A673 (cell line): ENCODE measurements at regions not wholly inside any gene's neighbourhood (a gene's known extent, or its start where the extent isn't known, plus 50 kb on each side); places are given as distances from the start of the nearest gene placed in this dataset.

Source experiments
- BruUV-seq: library from RNA; stranded (reverse); fragments of 400-500 nt; replicated peaks from 2 replicates; lab custom pipeline; 2021; lab: Mats Ljungman, UMichigan
- CTCF ChIA-PET: fragments of 300-600 bp; sonication (Branson Sonifier 250); formaldehyde crosslinking; loops from one replicate; lab custom pipeline; 2022; ENCODE audit warnings: antibody characterized with exemption; lab: Charles Lee
- POLR2A ChIA-PET: fragments of 300-600 bp; sonication (Branson Sonifier 250); formaldehyde crosslinking; loops from one replicate; lab custom pipeline; 2022; ENCODE audit warnings: antibody characterized with exemption; ENCODE audit not compliant: low non-redundant PET; lab: Charles Lee
- DNase-seq: peaks from one replicate; pipeline ENCODE4 v3.0.0-alpha.2; 2015; ENCODE audit warnings: low spot score
- H3K27ac ChIP-seq: fragments of 200-600 bp; sonication (generic); 2 replicates; pipeline ENCODE4 v1.5.1; 2016; ENCODE audit warnings: mixed run types, low read depth, mild to moderate bottlenecking, mixed read lengths, antibody characterized with exemption, low read length; ENCODE audit not compliant: poor library complexity, severe bottlenecking
- H3K27me3 ChIP-seq: fragments of 200-600 bp; sonication (generic); replicated peaks from 2 replicates; pipeline ENCODE4 v1.6.1; 2017; ENCODE audit warnings: mixed run types, low read depth, mild to moderate bottlenecking, mixed read lengths, antibody characterized with exemption, low read length; ENCODE audit not compliant: insufficient read depth, poor library complexity
- H3K36me3 ChIP-seq: fragments of 200-600 bp; sonication (generic); 2 replicates; pipeline ENCODE4 v1.6.1; 2016; ENCODE audit warnings: mixed run types, mild to moderate bottlenecking, mixed read lengths, antibody characterized with exemption, low read length; ENCODE audit not compliant: insufficient read depth, poor library complexity, severe bottlenecking
- H3K4me1 ChIP-seq: fragments of 200-600 bp; sonication (generic); 2 replicates; pipeline ENCODE4 v1.6.1; 2017; ENCODE audit warnings: mixed run types, mild to moderate bottlenecking, mixed read lengths, antibody characterized with exemption, low read length; ENCODE audit not compliant: insufficient read depth, poor library complexity, severe bottlenecking
- H3K4me3 ChIP-seq: fragments of 200-600 bp; sonication (generic); 2 replicates; pipeline ENCODE4 v1.5.1; 2016; ENCODE audit warnings: low read depth, mixed run types, mild to moderate bottlenecking, mixed read lengths, low read length; ENCODE audit not compliant: poor library complexity, severe bottlenecking
- H3K9me3 ChIP-seq: fragments of 200-600 bp; sonication (generic); 2 replicates; pipeline ENCODE4 v1.6.1; 2016; ENCODE audit warnings: mixed run types, low read depth, mild to moderate bottlenecking, mixed read lengths, antibody characterized with exemption, low read length; ENCODE audit not compliant: poor library complexity, severe bottlenecking
- CTCF ChIP-seq: fragments of 300-800, 200-600 bp; sonication (generic); conservative IDR thresholded peaks from 2 replicates; pipeline ENCODE4 v1.5.1; 2017; ENCODE audit warnings: low read depth, mild to moderate bottlenecking, antibody characterized with exemption, low read length, moderate library complexity, mixed read lengths
- EZH2 ChIP-seq: fragments of 200-600 bp; sonication (generic); IDR thresholded peaks from 2 replicates; pipeline ENCODE4 v1.6.1; 2017; ENCODE audit warnings: borderline replicate concordance, low read depth, mild to moderate bottlenecking, mixed read lengths, antibody characterized with exemption, low read length; ENCODE audit not compliant: poor library complexity, severe bottlenecking
- intact Hi-C: fragments of 100-400 bp; cut with micrococcal nuclease; formaldehyde crosslinking; loops from one replicate; pipeline ENCODE4 v1.10.0; 2022; ENCODE audit not compliant: unreplicated experiment

DNA sequence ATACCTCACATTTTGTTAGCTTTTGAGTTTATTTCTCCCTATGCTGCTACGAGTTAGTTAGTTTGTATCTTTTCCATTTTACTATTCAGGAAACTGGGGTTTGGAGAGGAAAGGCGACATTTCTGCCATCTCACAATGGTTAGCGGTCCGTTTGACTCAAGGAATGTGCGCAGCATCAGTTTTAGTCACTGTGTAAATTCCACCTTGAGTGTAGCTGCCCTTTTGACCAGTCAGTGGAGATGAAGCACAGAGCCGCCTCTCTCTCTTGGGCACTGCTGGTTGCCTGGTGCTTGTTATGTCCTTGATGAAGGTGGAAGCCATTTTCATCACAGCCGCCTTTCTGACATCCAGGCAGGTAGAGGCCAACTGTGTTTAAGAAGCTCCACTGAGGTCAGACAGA, 185.5 kb downstream of the SCP2D1 start:
- ChIA-PET CTCF (no interaction called here), POLR2A (no interaction called here)
- intact Hi-C loops: no loop called here
- no peak for DNase-seq
- H3K4me1 ChIP-seq: no peaks in the 10 kb centered on the region
- no TSS peak for BruUV-seq
- no peaks in the 10 kb centered on the region for H3K36me3 ChIP-seq
- no peak for TF ChIP-seq CTCF
- no peak for TF ChIP-seq EZH2
- peaks cover 3% of the 10 kb centered on the region for H3K27me3 ChIP-seq
- no peak overlapping the region for H3K27ac ChIP-seq
- no peak overlapping the region for H3K4me3 ChIP-seq
- no peaks in the 10 kb centered on the region for H3K9me3 ChIP-seq

- H3K4me3 ChIP-seq: no peak overlapping the region
- H3K4me1 ChIP-seq: no peaks in the 10 kb centered on the region
- ChIA-PET POLR2A (no interaction called here), CTCF (no interaction called here)
- intact Hi-C loops: no loop called here
- H3K36me3 ChIP-seq: no peaks in the 10 kb centered on the region
- peaks cover 3% of the 10 kb centered on the region for H3K27me3 ChIP-seq
- no TSS peak for BruUV-seq
- no peaks in the 10 kb centered on the region for H3K9me3 ChIP-seq
- DNase-seq: no peak
- no peak overlapping the region for H3K27ac ChIP-seq
- TF ChIP-seq EZH2 (no peak), CTCF (no peak)
Measured at GRCh38 chr20:19000078-19000477, 186.5 kb downstream of the SCP2D1 start.

DNA sequence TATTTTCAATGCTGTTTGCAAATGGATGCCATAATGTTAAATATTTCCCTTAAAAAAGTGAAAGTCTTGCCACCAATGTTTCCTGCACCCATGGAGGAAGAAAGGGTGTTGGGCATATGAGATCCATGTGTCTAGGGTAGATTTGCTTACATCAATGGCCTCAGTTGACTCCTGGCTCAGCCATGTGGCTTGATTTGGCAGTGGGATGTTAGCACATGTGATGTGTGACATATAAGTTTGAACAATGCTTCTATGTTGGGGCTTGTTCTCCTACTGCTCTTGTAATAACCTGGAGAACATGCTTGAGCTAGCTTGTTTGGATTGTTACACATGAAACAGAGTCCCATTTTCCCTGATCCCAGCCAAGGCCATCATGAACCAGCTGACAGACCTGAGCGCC, 187.6 kb downstream of the SCP2D1 start:
- H3K4me3 ChIP-seq: no peak overlapping the region
- POLR2A ChIA-PET: no interaction called here

More for the DNA sequence above, 187.6 kb downstream of the SCP2D1 start:
- intact Hi-C loops: no loop called here
- Histone ChIP-seq H3K36me3 (no peaks in the 10 kb centered on the region), H3K27ac (no peak overlapping the region), H3K9me3 (no peaks in the 10 kb centered on the region), H3K27me3 (peaks cover 3% of the 10 kb centered on the region), H3K4me1 (no peaks in the 10 kb centered on the region)
- TF ChIP-seq CTCF (no peak), EZH2 (no peak)
- BruUV-seq: no TSS peak
- DNase-seq: no peak
- CTCF ChIA-PET: no interaction called here
